ENCODE measurements at regions not wholly inside any gene's neighbourhood (a gene's known extent, or its start where the extent isn't known, plus 50 kb on each side); places are given as distances from the start of the nearest gene placed in this dataset.

- H3K36me3 Mint-ChIP-seq, result no peaks in the 10 kb centered on the region
- peaks cover 6% of the 10 kb centered on the region for H3K27me3 Mint-ChIP-seq (ENCODE audit: low read depth)
- no peak overlapping the region for H3K4me3 Mint-ChIP-seq
- no peak for DNase-seq (ENCODE audit: low spot score in 2 of 2, unreplicated experiment in 2 of 2)
- H3K4me1 Mint-ChIP-seq, result peaks cover 5% of the 10 kb centered on the region
- H3K9me3 Mint-ChIP-seq, result no peaks in the 10 kb centered on the region
- TF ChIP-seq CTCF (IDR thresholded peaks at IDR 0.05; ENCODE audit: unreplicated experiment), result no peak
- H3K27ac Mint-ChIP-seq, result no peak overlapping the region
Measured at GRCh38 chr13:30043631-30043925, 193.2 kb upstream of the UBL3 start.

- no peak for DNase-seq (ENCODE audit: low spot score in 2 of 2, unreplicated experiment in 2 of 2)
- Mint-ChIP-seq H3K36me3 (no peaks in the 10 kb centered on the region), H3K27ac (no peak overlapping the region), H3K4me3 (no peak overlapping the region), H3K9me3 (no peaks in the 10 kb centered on the region), H3K27me3 (ENCODE audit: low read depth) (peaks cover 6% of the 10 kb centered on the region), H3K4me1 (peaks cover 9% of the 10 kb centered on the region)
- no peak for TF ChIP-seq CTCF (IDR thresholded peaks at IDR 0.05; ENCODE audit: unreplicated experiment)
Measured at GRCh38 chr13:30042891-30043630, 192.6 kb upstream of the UBL3 start.

GRCh38 chr13:30042272-30042671 is 191.9 kb upstream of the UBL3 start:
- H3K4me3 Mint-ChIP-seq, result no peak overlapping the region
- H3K4me1 Mint-ChIP-seq, result peaks cover 9% of the 10 kb centered on the region
- no peaks in the 10 kb centered on the region for H3K9me3 Mint-ChIP-seq
- DNase-seq (ENCODE audit: low spot score in 2 of 2, unreplicated experiment in 2 of 2), result no peak
- H3K36me3 Mint-ChIP-seq, result no peaks in the 10 kb centered on the region
- TF ChIP-seq CTCF (IDR thresholded peaks at IDR 0.05; ENCODE audit: unreplicated experiment), result no peak
- H3K27me3 Mint-ChIP-seq (ENCODE audit: low read depth), result peaks cover 6% of the 10 kb centered on the region
- no peak overlapping the region for H3K27ac Mint-ChIP-seq

GRCh38 chr13:30039511-30039911 is 189.1 kb upstream of the UBL3 start:
- H3K27me3 Mint-ChIP-seq (ENCODE audit: low read depth), result peaks cover 10% of the 10 kb centered on the region
- H3K4me3 Mint-ChIP-seq, result no peak overlapping the region
- no peak for DNase-seq (ENCODE audit: low spot score in 2 of 2, unreplicated experiment in 2 of 2)
- no peaks in the 10 kb centered on the region for H3K9me3 Mint-ChIP-seq
- H3K27ac Mint-ChIP-seq, result no peak overlapping the region
- H3K36me3 Mint-ChIP-seq, result no peaks in the 10 kb centered on the region
- H3K4me1 Mint-ChIP-seq, result peaks cover 9% of the 10 kb centered on the region
- TF ChIP-seq CTCF (IDR thresholded peaks at IDR 0.05; ENCODE audit: unreplicated experiment), result no peak

- Mint-ChIP-seq H3K27ac (peak overlapping the region; percentile 26), H3K4me3 (no peak overlapping the region), H3K27me3 (ENCODE audit: low read depth) (peaks cover 10% of the 10 kb centered on the region), H3K9me3 (no peaks in the 10 kb centered on the region), H3K36me3 (no peaks in the 10 kb centered on the region), H3K4me1 (peaks cover 11% of the 10 kb centered on the region)
- TF ChIP-seq CTCF (IDR thresholded peaks at IDR 0.05; ENCODE audit: unreplicated experiment), result no peak
- no peak for DNase-seq (ENCODE audit: low spot score in 2 of 2, unreplicated experiment in 2 of 2)
Measured at GRCh38 chr13:30038884-30039283, 188.5 kb upstream of the UBL3 start.

- Mint-ChIP-seq H3K27ac (no peak overlapping the region), H3K27me3 (ENCODE audit: low read depth) (peaks cover 10% of the 10 kb centered on the region), H3K4me1 (peaks cover 16% of the 10 kb centered on the region), H3K4me3 (no peak overlapping the region), H3K9me3 (no peaks in the 10 kb centered on the region), H3K36me3 (no peaks in the 10 kb centered on the region)
- TF ChIP-seq CTCF (IDR thresholded peaks at IDR 0.05; ENCODE audit: unreplicated experiment), result no peak
- no peak for DNase-seq (ENCODE audit: low spot score in 2 of 2, unreplicated experiment in 2 of 2)
Measured at GRCh38 chr13:30037766-30038165, 187.3 kb upstream of the UBL3 start.
